Activated CD4-positive, alpha-beta T cell treated with anti-CD3 and anti-CD28 coated beads, Interleukin-2, amount 10 ng/mL, durations not matched to agents 24 days and 14 days (primary cell): ENCODE measurements at regions not wholly inside any gene's neighbourhood (a gene's known extent, or its start where the extent isn't known, plus 50 kb on each side); places are given as distances from the start of the nearest gene placed in this dataset.
"Not testable (repeated sequence)": the region's sequence is repeated elsewhere in the genome, so short reads cannot be mapped to it uniquely, and the experiment has no call there.

Source experiments
- DNase-seq: peaks from one replicate; pipeline ENCODE4 v3.0.0; 2022
- H3K27ac Mint-ChIP-seq: one replicate; pipeline ENCODE4 v1.8.0; 2022; ENCODE audit warnings: mild to moderate bottlenecking, mixed read lengths
- H3K27me3 Mint-ChIP-seq: one replicate; pipeline ENCODE4 v1.8.0; 2022; ENCODE audit warnings: mixed read lengths
- H3K36me3 Mint-ChIP-seq: one replicate; pipeline ENCODE4 v1.8.0; 2022; ENCODE audit warnings: low read depth, mild to moderate bottlenecking, mixed read lengths
- H3K4me1 Mint-ChIP-seq: one replicate; pipeline ENCODE4 v1.8.0; 2021; ENCODE audit warnings: mixed read lengths
- H3K4me3 Mint-ChIP-seq: one replicate; pipeline ENCODE4 v1.8.0; 2022; ENCODE audit warnings: mild to moderate bottlenecking, moderate library complexity, mixed read lengths
- H3K9me3 Mint-ChIP-seq: one replicate; pipeline ENCODE4 v1.8.0; 2021; ENCODE audit warnings: mixed read lengths
- intact Hi-C: fragments of 100-400 bp; cut with micrococcal nuclease; formaldehyde crosslinking; loops from one replicate; pipeline ENCODE4 v1.15.1; 2023

GRCh38 chr13:80721689-80722088 is 380.8 kb upstream of the SPRY2 start:
- Mint-ChIP-seq H3K27me3 (no peaks in the 10 kb centered on the region), H3K4me3 (no peak overlapping the region)
- intact Hi-C loops, result no loop called here

GRCh38 chr13:80718970-80719369 is 378.0 kb upstream of the SPRY2 start:
- Mint-ChIP-seq H3K36me3 (no peaks in the 10 kb centered on the region), H3K4me3 (no peak overlapping the region), H3K27ac (no peak overlapping the region), H3K27me3 (no peaks in the 10 kb centered on the region), H3K4me1 (no peaks in the 10 kb centered on the region), H3K9me3 (no peaks in the 10 kb centered on the region)
- intact Hi-C loops, result no loop called here
- DNase-seq, result no peak

More at GRCh38 chr13:80721689-80722088, 380.8 kb upstream of the SPRY2 start:
- Mint-ChIP-seq H3K4me1 (no peaks in the 10 kb centered on the region), H3K36me3 (no peaks in the 10 kb centered on the region), H3K9me3 (no peaks in the 10 kb centered on the region), H3K27ac (no peak overlapping the region)
- no peak for DNase-seq

GRCh38 chr13:80717776-80718175 is 376.9 kb upstream of the SPRY2 start:
- H3K4me3 Mint-ChIP-seq, result no peak overlapping the region
- no peaks in the 10 kb centered on the region for H3K4me1 Mint-ChIP-seq
- H3K27ac Mint-ChIP-seq, result no peak overlapping the region
- intact Hi-C loops, result no loop called here
- peaks cover 7% of the 10 kb centered on the region for H3K9me3 Mint-ChIP-seq
- no peaks in the 10 kb centered on the region for H3K36me3 Mint-ChIP-seq
- no peak for DNase-seq
- H3K27me3 Mint-ChIP-seq, result no peaks in the 10 kb centered on the region

DNA sequence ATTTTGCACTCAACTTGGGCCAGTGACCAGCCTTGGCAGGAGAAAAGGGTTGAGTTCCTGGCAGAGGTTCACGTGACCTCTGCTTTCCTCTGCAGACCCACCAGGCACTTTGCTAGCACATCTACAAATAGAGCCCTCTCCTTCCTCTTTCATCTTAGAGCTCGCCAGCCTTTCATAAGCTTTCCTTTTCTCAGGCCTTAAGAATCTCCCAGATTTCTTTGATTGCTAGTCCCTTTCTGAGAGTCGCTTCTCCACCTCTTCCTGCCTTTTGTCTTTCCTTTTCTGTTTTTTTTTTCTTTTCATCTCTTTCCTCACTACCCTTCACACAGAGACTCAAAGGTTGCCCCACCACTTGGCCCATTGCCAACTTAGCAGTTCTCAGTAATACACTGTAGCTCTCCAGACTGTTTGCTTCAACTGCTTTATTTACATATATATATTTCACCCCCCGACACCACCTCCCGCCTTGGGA is 375.7 kb upstream of the SPRY2 start:
- Mint-ChIP-seq H3K27ac (no peak overlapping the region), H3K4me1 (no peaks in the 10 kb centered on the region), H3K27me3 (no peaks in the 10 kb centered on the region), H3K9me3 (peaks cover 7% of the 10 kb centered on the region), H3K36me3 (no peaks in the 10 kb centered on the region), H3K4me3 (no peak overlapping the region)
- intact Hi-C loops, result no loop called here
- no peak for DNase-seq

- peaks cover 7% of the 10 kb centered on the region for H3K9me3 Mint-ChIP-seq
- H3K4me1 Mint-ChIP-seq, result no peaks in the 10 kb centered on the region
- no peaks in the 10 kb centered on the region for H3K36me3 Mint-ChIP-seq
- H3K27ac Mint-ChIP-seq, result no peak overlapping the region
- no peak for DNase-seq
- no peaks in the 10 kb centered on the region for H3K27me3 Mint-ChIP-seq
- intact Hi-C loops, result no loop called here
- no peak overlapping the region for H3K4me3 Mint-ChIP-seq
Observed at GRCh38 chr13:80712026-80712425, 371.1 kb upstream of the SPRY2 start.

DNA sequence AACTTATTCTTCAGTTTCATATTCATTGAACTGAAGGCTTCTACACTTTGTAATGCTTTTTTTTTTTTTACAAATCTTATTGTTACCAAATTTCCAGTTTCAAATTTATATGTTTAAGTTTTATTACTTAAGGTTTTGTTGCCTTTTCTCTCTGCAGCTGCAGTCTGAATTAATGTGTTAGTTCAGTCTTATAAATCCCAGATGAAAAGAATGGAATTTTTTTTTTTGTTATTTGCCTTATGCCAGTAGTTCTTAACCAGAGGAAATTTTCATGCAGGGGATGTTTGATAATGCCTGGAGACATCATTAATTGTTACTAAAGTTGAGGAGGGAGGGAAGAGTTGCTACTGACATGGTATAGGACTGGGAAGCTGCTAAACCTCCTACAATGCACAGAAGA is 367.9 kb upstream of the SPRY2 start:
- Mint-ChIP-seq H3K4me1 (no peaks in the 10 kb centered on the region), H3K27me3 (no peaks in the 10 kb centered on the region)
- intact Hi-C loops, result no loop called here

GRCh38 chr13:80707000-80707983 is 366.4 kb upstream of the SPRY2 start:
- no peaks in the 10 kb centered on the region for H3K27me3 Mint-ChIP-seq
- DNase-seq, result no peak
- no peak overlapping the region for H3K27ac Mint-ChIP-seq
- no peaks in the 10 kb centered on the region for H3K36me3 Mint-ChIP-seq
- H3K4me3 Mint-ChIP-seq, result no peak overlapping the region
- H3K9me3 Mint-ChIP-seq, result peaks cover 2% of the 10 kb centered on the region
- no peaks in the 10 kb centered on the region for H3K4me1 Mint-ChIP-seq
- intact Hi-C loops, result no loop called here

More for the DNA sequence above, 367.9 kb upstream of the SPRY2 start:
- H3K4me3 Mint-ChIP-seq, result no peak overlapping the region
- H3K27ac Mint-ChIP-seq, result no peak overlapping the region
- DNase-seq, result no peak
- no peaks in the 10 kb centered on the region for H3K36me3 Mint-ChIP-seq
- peaks cover 7% of the 10 kb centered on the region for H3K9me3 Mint-ChIP-seq

DNA sequence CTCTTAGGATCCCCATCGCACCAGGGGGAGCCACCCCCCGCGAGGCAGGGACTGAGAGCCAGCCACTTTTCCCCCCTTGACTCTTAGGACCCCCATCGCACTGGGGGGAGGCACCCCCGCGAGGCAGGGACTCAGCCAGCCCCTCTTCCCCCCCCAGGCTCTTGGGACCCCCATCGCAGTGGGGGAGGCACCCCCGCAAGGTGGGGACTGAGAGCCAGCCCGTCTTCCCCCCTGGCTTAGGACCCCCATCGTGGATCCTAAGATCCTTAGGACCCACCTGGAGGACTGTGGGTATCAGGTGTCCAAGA is 365.2 kb upstream of the SPRY2 start:
- Mint-ChIP-seq H3K4me3 (no peak overlapping the region), H3K4me1 (no peaks in the 10 kb centered on the region), H3K9me3 (peaks cover 5% of the 10 kb centered on the region), H3K27ac (no peak overlapping the region), H3K27me3 (no peaks in the 10 kb centered on the region), H3K36me3 (no peaks in the 10 kb centered on the region)
- no peak for DNase-seq
- intact Hi-C loops, result no loop called here

GRCh38 chr13:80705371-80706163 is 364.6 kb upstream of the SPRY2 start:
- Mint-ChIP-seq H3K4me1 (no peaks in the 10 kb centered on the region), H3K36me3 (no peaks in the 10 kb centered on the region), H3K27ac (no peak overlapping the region), H3K9me3 (peaks cover 5% of the 10 kb centered on the region), H3K27me3 (no peaks in the 10 kb centered on the region), H3K4me3 (no peak overlapping the region)
- intact Hi-C loops, result no loop called here
- no peak for DNase-seq

- Mint-ChIP-seq H3K27ac (no peak overlapping the region), H3K36me3 (no peaks in the 10 kb centered on the region)
Observed at GRCh38 chr13:80704369-80704768, 363.4 kb upstream of the SPRY2 start.

GRCh38 chr13:80695841-80696240 is 354.9 kb upstream of the SPRY2 start:
- H3K9me3 Mint-ChIP-seq, result peaks cover 10% of the 10 kb centered on the region
- DNase-seq, result no peak
- intact Hi-C loops, result no loop called here
- no peak overlapping the region for H3K4me3 Mint-ChIP-seq
- no peaks in the 10 kb centered on the region for H3K27me3 Mint-ChIP-seq
- H3K4me1 Mint-ChIP-seq, result no peaks in the 10 kb centered on the region
- H3K27ac Mint-ChIP-seq, result no peak overlapping the region
- H3K36me3 Mint-ChIP-seq, result no peaks in the 10 kb centered on the region

More at GRCh38 chr13:80704369-80704768, 363.4 kb upstream of the SPRY2 start:
- H3K9me3 Mint-ChIP-seq, result peaks cover 5% of the 10 kb centered on the region
- DNase-seq, result no peak
- intact Hi-C loops, result no loop called here
- H3K4me1 Mint-ChIP-seq, result no peaks in the 10 kb centered on the region
- H3K27me3 Mint-ChIP-seq, result no peaks in the 10 kb centered on the region
- no peak overlapping the region for H3K4me3 Mint-ChIP-seq

GRCh38 chr13:80691814-80692213 is 350.9 kb upstream of the SPRY2 start:
- H3K4me3 Mint-ChIP-seq, DNase-seq, H3K27me3 Mint-ChIP-seq, intact Hi-C loops, H3K4me1 Mint-ChIP-seq, H3K27ac Mint-ChIP-seq, H3K36me3 Mint-ChIP-seq: not testable (repeated sequence)
- peaks cover 13% of the 10 kb centered on the region for H3K9me3 Mint-ChIP-seq

DNA sequence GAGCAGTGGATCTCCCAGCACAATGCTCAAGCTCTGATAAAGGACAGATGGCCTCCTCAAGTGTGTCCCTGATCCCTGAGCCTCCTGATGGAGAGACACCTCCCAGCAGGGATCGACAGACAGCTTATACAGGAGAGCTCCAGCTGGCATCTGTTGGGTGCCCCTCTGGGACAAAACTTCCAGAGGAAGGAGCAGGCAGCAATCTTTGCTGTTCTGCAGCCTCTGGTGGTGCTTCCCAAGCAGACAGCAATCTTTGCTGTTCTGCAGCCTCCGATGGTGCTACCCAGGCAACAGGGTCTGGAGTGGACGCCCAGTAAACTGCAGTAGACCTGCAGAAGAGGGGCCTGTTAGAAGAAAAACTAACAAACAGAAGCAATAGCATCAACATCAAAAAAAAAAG is 349.3 kb upstream of the SPRY2 start:
- Mint-ChIP-seq H3K4me1 (no peaks in the 10 kb centered on the region), H3K36me3 (no peaks in the 10 kb centered on the region), H3K9me3 (peaks cover 13% of the 10 kb centered on the region), H3K27me3 (no peaks in the 10 kb centered on the region), H3K27ac (no peak overlapping the region), H3K4me3 (no peak overlapping the region)
- intact Hi-C loops, result no loop called here
- DNase-seq, result no peak

DNA sequence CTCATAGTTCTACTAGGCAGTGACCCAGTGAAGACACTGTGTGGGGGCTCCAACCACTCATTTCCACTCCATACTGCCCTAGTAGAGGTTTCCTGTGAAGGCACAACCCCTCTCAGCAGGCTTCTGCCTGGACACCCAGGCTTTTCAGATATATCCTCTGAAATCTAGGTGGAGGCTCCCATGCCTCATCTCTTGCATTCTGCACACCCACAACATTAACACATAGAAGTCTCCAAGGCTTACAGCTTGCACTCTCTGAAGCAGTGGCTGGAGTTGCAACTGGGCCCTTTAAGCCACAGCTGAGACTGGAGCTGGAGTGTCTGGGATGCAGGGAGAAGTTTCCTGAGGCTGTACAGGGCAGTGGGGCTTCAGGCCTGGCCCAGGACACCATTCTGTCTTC is 347.7 kb upstream of the SPRY2 start:
- intact Hi-C loops, result no loop called here
- Mint-ChIP-seq H3K4me3 (no peak overlapping the region), H3K27me3 (no peaks in the 10 kb centered on the region), H3K36me3 (no peaks in the 10 kb centered on the region), H3K4me1 (no peaks in the 10 kb centered on the region), H3K27ac (no peak overlapping the region), H3K9me3 (peaks cover 13% of the 10 kb centered on the region)
- DNase-seq, result no peak
